BJ (cell line): ENCODE measurements at regions not wholly inside any gene's neighbourhood (a gene's known extent, or its start where the extent isn't known, plus 50 kb on each side); places are given as distances from the start of the nearest gene placed in this dataset.
"Not testable (repeated sequence)": the region's sequence is repeated elsewhere in the genome, so short reads cannot be mapped to it uniquely, and the experiment has no call there.

Source experiments
- CTCF ChIA-PET: fragments of 350-600 bp; formaldehyde crosslinking; extraction: SDS; loops from one replicate; lab custom pipeline; 2021; ENCODE audit warnings: antibody characterized with exemption, inconsistent platforms; lab: Yijun Ruan, JAX
- POLR2A ChIA-PET: fragments of 300-600 bp; sonication (Branson Sonifier 250); formaldehyde crosslinking; extraction: SDS; loops from one replicate; lab custom pipeline; 2021; ENCODE audit warnings: antibody characterized with exemption; lab: Charles Lee
- DNase-seq: peaks from one replicate; pipeline ENCODE4 v3.0.0-alpha.2; 2011; ENCODE audit warnings: low read depth
- H3K27me3 ChIP-seq: 2 replicates; pipeline ENCODE4 v1.6.0; 2011; ENCODE audit warnings: low read length; ENCODE audit not compliant: control insufficient read depth, insufficient read depth
- H3K36me3 ChIP-seq: 2 replicates; pipeline ENCODE4 v1.5.1; 2011; ENCODE audit warnings: low read length; ENCODE audit not compliant: control insufficient read depth, insufficient read depth
- H3K4me3 ChIP-seq: 2 replicates; pipeline ENCODE4 v1.5.1; 2011; ENCODE audit warnings: low read depth, mild to moderate bottlenecking, control low read depth, low read length
- TF ChIP-seq, protein P1 (sequence below): IDR thresholded peaks from 2 replicates; pipeline ENCODE4 v1.5.1; 2011; ENCODE audit warnings: low read depth, mild to moderate bottlenecking, control low read depth, inconsistent platforms, low read length, moderate library complexity; ENCODE audit not compliant: insufficient read depth

- TF ChIP-seq, protein P1, sequence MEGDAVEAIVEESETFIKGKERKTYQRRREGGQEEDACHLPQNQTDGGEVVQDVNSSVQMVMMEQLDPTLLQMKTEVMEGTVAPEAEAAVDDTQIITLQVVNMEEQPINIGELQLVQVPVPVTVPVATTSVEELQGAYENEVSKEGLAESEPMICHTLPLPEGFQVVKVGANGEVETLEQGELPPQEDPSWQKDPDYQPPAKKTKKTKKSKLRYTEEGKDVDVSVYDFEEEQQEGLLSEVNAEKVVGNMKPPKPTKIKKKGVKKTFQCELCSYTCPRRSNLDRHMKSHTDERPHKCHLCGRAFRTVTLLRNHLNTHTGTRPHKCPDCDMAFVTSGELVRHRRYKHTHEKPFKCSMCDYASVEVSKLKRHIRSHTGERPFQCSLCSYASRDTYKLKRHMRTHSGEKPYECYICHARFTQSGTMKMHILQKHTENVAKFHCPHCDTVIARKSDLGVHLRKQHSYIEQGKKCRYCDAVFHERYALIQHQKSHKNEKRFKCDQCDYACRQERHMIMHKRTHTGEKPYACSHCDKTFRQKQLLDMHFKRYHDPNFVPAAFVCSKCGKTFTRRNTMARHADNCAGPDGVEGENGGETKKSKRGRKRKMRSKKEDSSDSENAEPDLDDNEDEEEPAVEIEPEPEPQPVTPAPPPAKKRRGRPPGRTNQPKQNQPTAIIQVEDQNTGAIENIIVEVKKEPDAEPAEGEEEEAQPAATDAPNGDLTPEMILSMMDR, result no peak
- no peak for DNase-seq
- no peak overlapping the region for H3K4me3 ChIP-seq
- ChIA-PET CTCF (no interaction called here), POLR2A (no interaction called here)
- no peaks in the 10 kb centered on the region for H3K36me3 ChIP-seq
- H3K27me3 ChIP-seq, result no peaks in the 10 kb centered on the region
Observed at GRCh38 chr20:29750268-29750899, 1507.1 kb upstream of the DEFB115 start.

GRCh38 chr20:29752644-29753425 is 1504.6 kb upstream of the DEFB115 start:
- DNase-seq, POLR2A ChIA-PET, H3K36me3 ChIP-seq, H3K27me3 ChIP-seq, H3K4me3 ChIP-seq, CTCF ChIA-PET: not testable (repeated sequence)

DNA sequence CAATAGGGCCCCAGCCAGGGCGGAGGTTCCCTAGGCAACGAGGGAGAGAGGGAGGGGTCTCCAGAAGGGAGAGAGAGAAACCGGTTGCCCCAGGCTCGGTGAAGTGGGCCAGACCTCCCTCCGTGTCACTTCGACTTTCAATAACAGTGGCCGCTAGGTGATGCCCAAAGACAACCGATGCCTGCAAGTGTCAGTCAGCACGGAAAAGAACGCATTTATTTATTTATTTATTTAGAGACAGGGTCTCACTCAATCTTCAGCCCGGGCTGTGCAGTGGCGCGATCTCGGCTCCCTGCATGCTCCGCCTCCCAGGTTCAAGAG is 1504.1 kb upstream of the DEFB115 start:
- H3K36me3 ChIP-seq, CTCF ChIA-PET, H3K4me3 ChIP-seq, DNase-seq, POLR2A ChIA-PET, H3K27me3 ChIP-seq: not testable (repeated sequence)

- H3K36me3 ChIP-seq, H3K4me3 ChIP-seq, H3K27me3 ChIP-seq, CTCF ChIA-PET, DNase-seq, POLR2A ChIA-PET: not testable (repeated sequence)
Observed at GRCh38 chr20:29753879-29754278, 1503.6 kb upstream of the DEFB115 start.

DNA sequence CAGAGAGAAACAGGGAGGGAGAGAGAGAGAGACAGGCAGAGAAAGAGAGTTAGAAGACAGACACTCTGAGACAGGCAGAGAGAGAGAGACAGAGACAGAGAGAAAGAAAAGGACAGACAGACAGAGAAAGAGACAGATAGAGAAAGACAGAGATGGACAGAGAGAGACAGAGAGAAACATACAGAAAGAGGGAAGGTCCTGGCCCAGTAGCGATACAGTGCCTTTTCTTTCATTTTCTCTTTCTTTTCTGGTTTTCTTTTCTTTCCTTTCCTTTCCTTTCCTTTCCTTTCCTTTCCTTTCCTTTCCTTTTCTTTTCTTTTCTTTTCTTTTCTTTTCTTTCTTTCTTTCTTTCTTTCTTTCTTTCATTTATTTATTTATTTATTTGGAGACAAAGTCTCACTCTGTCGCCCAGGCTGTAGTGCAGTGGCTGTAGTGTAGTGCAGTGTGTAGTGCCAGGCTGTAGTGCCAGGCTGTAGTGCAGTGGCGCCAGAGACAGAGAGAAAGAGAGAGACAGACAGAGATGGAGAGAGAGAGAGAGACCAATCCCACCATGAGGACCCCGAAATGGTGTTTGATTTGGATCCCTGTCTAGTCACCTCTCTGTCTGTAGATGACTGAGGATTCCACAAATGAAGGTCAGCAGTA is 1501.5 kb upstream of the DEFB115 start:
- POLR2A ChIA-PET, DNase-seq, H3K36me3 ChIP-seq, H3K4me3 ChIP-seq, CTCF ChIA-PET, H3K27me3 ChIP-seq: not testable (repeated sequence)

- Histone ChIP-seq H3K4me3 (no peak overlapping the region), H3K27me3 (no peaks in the 10 kb centered on the region), H3K36me3 (no peaks in the 10 kb centered on the region)
- CTCF ChIA-PET, result no interaction called here
- POLR2A ChIA-PET, result no interaction called here
- no peak for DNase-seq
- TF ChIP-seq, protein P1, result no peak
Observed at GRCh38 chr20:29756664-29757063, 1500.8 kb upstream of the DEFB115 start.

- DNase-seq, CTCF ChIA-PET, H3K36me3 ChIP-seq, H3K4me3 ChIP-seq, POLR2A ChIA-PET, H3K27me3 ChIP-seq: not testable (repeated sequence)
Observed at GRCh38 chr20:29761621-29762385, 1495.7 kb upstream of the DEFB115 start.
